Body of pancreas (tissue), 4 donors: ENCODE measurements at regions not wholly inside any gene's neighbourhood (a gene's known extent, or its start where the extent isn't known, plus 50 kb on each side); places are given as distances from the start of the nearest gene placed in this dataset.

Experiments used
- POLR2A ChIP-seq, 3 donors: fragments of 450-650 bp; IDR thresholded peaks; one replicate each; pipeline ENCODE4 v1.6.1; 2016; ENCODE audit warnings: antibody characterized with exemption in 3 of 3, mild to moderate bottlenecking in 2 of 3
- TF ChIP-seq, protein P1 (sequence below), 7 experiments: fragments of 450-650 bp in 4 of 7; fragments of 200-600 bp in 3 of 7; sonication (generic) in 3 of 7; IDR thresholded peaks; one replicate each; pipeline ENCODE4 v1.5.1; 2016 to 2019; ENCODE audit warnings: antibody characterized with exemption in 7 of 7

DNA sequence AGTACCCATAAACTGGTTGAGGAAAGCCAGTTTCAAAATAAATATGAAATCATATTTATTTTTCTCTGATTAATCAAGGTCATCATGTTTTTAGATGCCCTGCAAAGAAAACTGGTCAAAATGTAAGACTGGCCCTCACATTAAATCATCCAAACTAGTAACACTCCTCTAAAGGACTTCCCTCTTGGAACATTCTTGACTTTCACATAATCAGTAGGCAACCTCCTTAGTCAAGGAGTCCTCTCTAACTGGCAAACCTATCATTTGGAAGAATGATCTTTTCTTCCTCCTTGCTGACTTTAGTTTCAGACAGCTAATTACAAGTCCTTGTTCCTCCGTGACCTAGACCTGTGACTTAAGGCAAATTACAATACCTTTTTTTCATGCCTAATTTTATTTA, 82.5 kb upstream of the DCBLD2 start:
- TF ChIP-seq, protein P1, sequence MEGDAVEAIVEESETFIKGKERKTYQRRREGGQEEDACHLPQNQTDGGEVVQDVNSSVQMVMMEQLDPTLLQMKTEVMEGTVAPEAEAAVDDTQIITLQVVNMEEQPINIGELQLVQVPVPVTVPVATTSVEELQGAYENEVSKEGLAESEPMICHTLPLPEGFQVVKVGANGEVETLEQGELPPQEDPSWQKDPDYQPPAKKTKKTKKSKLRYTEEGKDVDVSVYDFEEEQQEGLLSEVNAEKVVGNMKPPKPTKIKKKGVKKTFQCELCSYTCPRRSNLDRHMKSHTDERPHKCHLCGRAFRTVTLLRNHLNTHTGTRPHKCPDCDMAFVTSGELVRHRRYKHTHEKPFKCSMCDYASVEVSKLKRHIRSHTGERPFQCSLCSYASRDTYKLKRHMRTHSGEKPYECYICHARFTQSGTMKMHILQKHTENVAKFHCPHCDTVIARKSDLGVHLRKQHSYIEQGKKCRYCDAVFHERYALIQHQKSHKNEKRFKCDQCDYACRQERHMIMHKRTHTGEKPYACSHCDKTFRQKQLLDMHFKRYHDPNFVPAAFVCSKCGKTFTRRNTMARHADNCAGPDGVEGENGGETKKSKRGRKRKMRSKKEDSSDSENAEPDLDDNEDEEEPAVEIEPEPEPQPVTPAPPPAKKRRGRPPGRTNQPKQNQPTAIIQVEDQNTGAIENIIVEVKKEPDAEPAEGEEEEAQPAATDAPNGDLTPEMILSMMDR (IDR thresholded peaks at IDR 0.05): no peak
- no peak for TF ChIP-seq POLR2A (IDR thresholded peaks at IDR 0.05)
